NCI-H2227 (cell line): ENCODE measurements at regions not wholly inside any gene's neighbourhood (a gene's known extent, or its start where the extent isn't known, plus 50 kb on each side); places are given as distances from the start of the nearest gene placed in this dataset.
"Not testable (repeated sequence)": the region's sequence is repeated elsewhere in the genome, so short reads cannot be mapped to it uniquely, and the experiment has no call there.

Source experiments
- DNase-seq: peaks from one replicate; lab custom pipeline; 2025; ENCODE audit not compliant: unreplicated experiment; lab: John Stamatoyannopoulos, UW

- no peak for DNase-seq
These were observed 180.2 kb upstream of the EOLA2 start for GRCh38 chrX:150118476-150118875.

- no peak for DNase-seq
These were observed 181.0 kb upstream of the EOLA2 start for GRCh38 chrX:150119323-150119722.

- DNase-seq = not testable (repeated sequence)
These were observed 186.8 kb upstream of the EOLA2 start for GRCh38 chrX:150125045-150125444.

- no peak for DNase-seq
These were observed 188.9 kb upstream of the EOLA2 start for GRCh38 chrX:150127216-150127615.

- no peak for DNase-seq
These were observed 205.6 kb upstream of the EOLA2 start for GRCh38 chrX:150143721-150144440.

- no peak for DNase-seq
These were observed 208.1 kb upstream of the EOLA2 start for GRCh38 chrX:150146271-150146896.

GRCh38 chrX:150148749-150149672, 210.7 kb upstream of the EOLA2 start:
- DNase-seq = no peak

- no peak for DNase-seq
These were observed 211.9 kb upstream of the EOLA2 start for GRCh38 chrX:150150076-150150779.

- no peak for DNase-seq
These were observed 212.4 kb upstream of the MAMLD1 start for GRCh38 chrX:150150780-150151125.

GRCh38 chrX:150152036-150152435, 211.1 kb upstream of the MAMLD1 start:
- DNase-seq = no peak

GRCh38 chrX:150152546-150152945, 210.6 kb upstream of the MAMLD1 start:
- no peak for DNase-seq

GRCh38 chrX:150155436-150156035, 207.6 kb upstream of the MAMLD1 start:
- peak; percentile 20 for DNase-seq

- DNase-seq = no peak
These were observed 206.5 kb upstream of the MAMLD1 start for GRCh38 chrX:150156615-150157014.

GRCh38 chrX:150157291-150157690, 205.8 kb upstream of the MAMLD1 start:
- no peak for DNase-seq

- no peak for DNase-seq
These were observed 204.4 kb upstream of the MAMLD1 start for GRCh38 chrX:150158554-150159332.

- no peak for DNase-seq
These were observed 203.6 kb upstream of the MAMLD1 start for GRCh38 chrX:150159537-150159936.

- no peak for DNase-seq
These were observed 202.5 kb upstream of the MAMLD1 start for GRCh38 chrX:150160656-150161055.

GRCh38 chrX:150161193-150161592, 201.9 kb upstream of the MAMLD1 start:
- no peak for DNase-seq

GRCh38 chrX:150162141-150162540, 201.0 kb upstream of the MAMLD1 start:
- no peak for DNase-seq
